ENCODE measurements at regions not wholly inside any gene's neighbourhood (a gene's known extent, or its start where the extent isn't known, plus 50 kb on each side); places are given as distances from the start of the nearest gene placed in this dataset.

- DNase-seq = no peak
These were observed 595.6 kb upstream of the TENM3 start for GRCh38 chr4:181647396-181648147.

GRCh38 chr4:181650033-181650825, 593.0 kb upstream of the TENM3 start:
- no peak for DNase-seq

GRCh38 chr4:181656748-181657147, 586.5 kb upstream of the TENM3 start:
- no peak for DNase-seq

GRCh38 chr4:181659202-181659601, 584.0 kb upstream of the TENM3 start:
- no peak for DNase-seq

- no peak for DNase-seq
These were observed 583.3 kb upstream of the TENM3 start for GRCh38 chr4:181659876-181660275.

- DNase-seq = no peak
These were observed 582.1 kb upstream of the TENM3 start for GRCh38 chr4:181661090-181661489.

- DNase-seq = no peak
These were observed 581.3 kb upstream of the TENM3 start for GRCh38 chr4:181661923-181662322.

GRCh38 chr4:181662383-181662782, 580.8 kb upstream of the TENM3 start:
- DNase-seq = no peak

- no peak for DNase-seq
These were observed 572.7 kb upstream of the TENM3 start for GRCh38 chr4:181670506-181670905.

GRCh38 chr4:181671672-181672071, 571.5 kb upstream of the TENM3 start:
- DNase-seq = no peak

GRCh38 chr4:181672751-181673150, 570.5 kb upstream of the TENM3 start:
- DNase-seq = no peak

GRCh38 chr4:181674315-181674875, 568.8 kb upstream of the TENM3 start:
- DNase-seq = no peak

- no peak for DNase-seq
These were observed 566.7 kb upstream of the TENM3 start for GRCh38 chr4:181676546-181676945.

GRCh38 chr4:181677201-181677600, 566.0 kb upstream of the TENM3 start:
- no peak for DNase-seq

GRCh38 chr4:181677621-181678020, 565.6 kb upstream of the TENM3 start:
- DNase-seq = no peak

- no peak for DNase-seq
These were observed 563.4 kb upstream of the TENM3 start for GRCh38 chr4:181679754-181680153.

GRCh38 chr4:181682367-181683047, 560.7 kb upstream of the TENM3 start:
- DNase-seq = no peak

GRCh38 chr4:181684310-181684709, 558.9 kb upstream of the TENM3 start:
- no peak for DNase-seq

GRCh38 chr4:181685461-181685860, 557.7 kb upstream of the TENM3 start:
- no peak for DNase-seq

- no peak for DNase-seq
These were observed 557.3 kb upstream of the TENM3 start for GRCh38 chr4:181685911-181686310.

- DNase-seq = no peak
These were observed 556.1 kb upstream of the TENM3 start for GRCh38 chr4:181687116-181687515.

- DNase-seq = no peak
These were observed 554.8 kb upstream of the TENM3 start for GRCh38 chr4:181688432-181688831.

GRCh38 chr4:181688872-181689271, 554.3 kb upstream of the TENM3 start:
- DNase-seq = no peak
